ENCODE measurements at regions not wholly inside any gene's neighbourhood (a gene's known extent, or its start where the extent isn't known, plus 50 kb on each side); places are given as distances from the start of the nearest gene placed in this dataset.

- TF ChIP-seq GATA2 (IDR thresholded peaks at IDR 0.05; ENCODE audit: low read depth, low read length) (no peak), GATA3 (IDR thresholded peaks at IDR 0.05; ENCODE audit: low read depth, low read length) (no peak)
Observed at GRCh38 chr6:99119109-99120031, 171.6 kb upstream of the FBXL4 start.

All from SH-SY5Y (cell line).